Activated T-cell treated with anti-CD3 and anti-CD28 coated beads for 1 hour (primary cell): ENCODE measurements at regions not wholly inside any gene's neighbourhood (a gene's known extent, or its start where the extent isn't known, plus 50 kb on each side); places are given as distances from the start of the nearest gene placed in this dataset.
A peak's percentile ranks its signal among the peaks of the same experiment; 100 is the strongest.
"Not testable (repeated sequence)": the region's sequence is repeated elsewhere in the genome, so short reads cannot be mapped to it uniquely, and the experiment has no call there.

Source experiments
- DNase-seq: peaks from one replicate; pipeline ENCODE4 v3.0.0-alpha.2; 2020; ENCODE audit warnings: low read depth

DNA sequence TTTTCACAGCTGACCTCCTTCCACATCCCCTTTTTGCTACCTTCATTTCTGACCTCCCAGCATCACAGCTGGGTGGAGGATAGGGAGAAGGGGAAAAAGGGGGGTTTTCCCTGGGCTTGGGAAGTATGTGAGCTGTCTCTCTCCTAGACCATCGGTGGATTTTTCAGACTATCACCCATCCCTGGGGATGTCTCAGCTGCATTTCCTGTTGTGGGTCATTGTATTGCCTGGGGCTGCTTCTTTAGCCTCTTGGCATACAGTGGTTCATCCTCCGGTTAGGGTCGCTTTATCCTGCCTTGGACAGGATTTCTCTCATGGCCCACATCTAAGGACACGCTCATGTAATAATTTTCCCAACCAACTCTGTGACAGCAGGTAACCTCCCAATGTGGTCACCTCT lies 142.5 kb upstream of the ARG1 start:
- no peak for DNase-seq

DNA sequence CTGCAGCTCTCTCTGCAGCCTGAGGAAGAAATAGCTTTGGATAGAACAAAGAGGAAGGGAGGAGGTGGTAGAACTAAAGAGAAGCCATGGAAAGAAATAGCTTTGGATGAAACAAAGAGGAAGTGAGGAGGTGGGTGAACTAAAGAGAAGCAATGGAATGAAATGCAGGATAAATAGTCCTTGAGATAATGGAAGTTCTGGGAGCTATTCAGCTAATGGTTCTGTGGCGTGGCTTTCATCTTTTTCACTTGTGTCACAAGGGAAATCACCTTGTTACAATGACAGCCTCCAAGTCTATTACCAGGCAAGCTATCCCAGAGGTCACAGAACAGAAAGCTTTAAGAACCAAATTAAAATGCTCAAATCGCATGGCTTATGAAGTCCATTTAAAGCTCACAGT lies 141.3 kb upstream of the ARG1 start:
- no peak for DNase-seq

DNA sequence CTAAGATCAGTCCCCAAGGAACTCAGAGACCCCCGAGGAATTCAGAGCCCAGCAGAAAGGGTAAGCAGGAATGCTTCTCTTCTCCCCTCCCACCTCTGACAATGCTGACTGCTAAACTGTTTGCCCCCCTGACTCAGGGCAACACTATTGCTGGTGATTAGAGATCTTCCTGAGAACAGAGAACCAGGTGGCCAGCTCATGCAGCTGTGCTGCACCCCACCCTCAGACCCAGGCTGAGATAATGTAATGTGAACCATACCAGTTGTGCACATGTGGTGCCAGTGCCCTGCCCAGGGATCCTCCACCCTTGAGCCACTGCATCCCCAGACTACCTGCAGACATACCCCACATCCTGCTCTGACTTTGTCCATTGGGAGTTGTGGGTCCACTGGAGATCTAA lies 139.1 kb upstream of the ARG1 start:
- no peak for DNase-seq

DNA sequence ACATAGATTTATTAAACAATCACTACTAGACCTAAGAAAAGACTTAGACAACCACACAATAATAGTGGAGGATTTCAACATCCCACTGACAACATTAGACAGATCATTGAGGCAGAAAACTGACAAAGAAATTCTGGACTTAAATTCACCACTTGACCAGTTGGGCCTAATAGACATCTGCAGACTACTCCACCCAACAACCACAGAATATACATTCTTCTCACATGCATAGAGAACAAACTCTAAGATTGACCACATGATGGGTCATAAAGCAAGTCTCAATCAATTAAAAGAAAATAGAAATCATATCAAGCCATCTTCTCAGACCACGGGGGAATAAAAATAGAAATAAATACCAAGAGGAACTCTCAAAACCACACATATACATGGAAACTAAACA lies 136.7 kb upstream of the ARG1 start:
- DNase-seq: no peak

DNA sequence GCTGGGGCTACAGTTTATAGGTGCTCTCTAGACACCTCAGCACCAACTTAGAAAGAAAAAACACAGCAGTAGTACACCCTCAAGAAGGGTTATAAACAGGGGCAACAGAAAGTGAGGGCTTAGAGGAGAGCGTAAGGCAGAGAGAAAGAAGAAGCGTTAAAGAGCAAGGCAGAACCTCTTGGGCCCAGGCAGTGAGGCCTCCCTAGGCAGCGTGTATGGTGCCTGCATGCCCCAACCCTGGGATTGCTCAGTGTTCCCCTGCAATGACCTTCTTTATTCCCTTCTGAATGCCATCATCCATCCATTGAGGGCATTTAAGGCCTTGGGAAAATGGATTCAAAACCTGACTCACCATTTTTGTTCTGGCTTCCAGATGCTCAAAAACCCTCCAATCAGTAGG lies 130.0 kb upstream of the ARG1 start:
- DNase-seq: no peak

- peak; percentile 9 for DNase-seq
Measured at GRCh38 chr6:131443514-131443913, 129.5 kb upstream of the ARG1 start.

GRCh38 chr6:131445356-131445755 lies 127.7 kb upstream of the ARG1 start:
- not testable (repeated sequence) for DNase-seq

- no peak for DNase-seq
Measured at GRCh38 chr6:131450861-131451260, 122.2 kb upstream of the ARG1 start.

- DNase-seq: no peak
Measured at GRCh38 chr6:131451321-131452144, 121.5 kb upstream of the ARG1 start.

GRCh38 chr6:131453803-131454202 lies 119.2 kb upstream of the ARG1 start:
- DNase-seq: no peak

GRCh38 chr6:131456565-131456964 lies 116.5 kb upstream of the ARG1 start:
- DNase-seq: no peak

GRCh38 chr6:131459005-131459404 lies 114.0 kb upstream of the ARG1 start:
- DNase-seq: no peak

- no peak for DNase-seq
Measured at GRCh38 chr6:131460614-131461000, 112.4 kb upstream of the ARG1 start.

GRCh38 chr6:131469130-131469529 lies 103.9 kb upstream of the ARG1 start:
- DNase-seq: no peak

DNA sequence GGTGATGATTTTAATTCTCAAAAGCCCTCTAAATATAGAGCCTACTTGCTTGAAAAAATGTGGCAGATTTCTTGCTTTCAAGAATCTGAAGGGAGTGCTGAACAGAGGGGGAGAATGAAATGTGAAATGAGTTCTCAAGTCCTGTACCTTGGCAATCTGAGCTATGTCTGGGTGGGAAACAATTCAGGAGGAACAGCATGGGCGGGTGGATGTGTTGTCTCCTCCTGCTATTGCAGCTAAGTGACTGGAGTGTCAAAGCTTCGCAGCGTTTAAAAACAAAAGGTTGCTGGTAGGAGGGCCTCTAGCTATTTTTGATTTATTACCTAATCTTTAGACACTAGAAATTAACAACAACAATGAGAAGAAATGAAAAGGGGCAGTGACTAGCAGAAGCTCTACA lies 102.5 kb upstream of the ARG1 start:
- DNase-seq: no peak

GRCh38 chr6:131471331-131471730 lies 101.7 kb upstream of the ARG1 start:
- DNase-seq: no peak

- DNase-seq: not testable (repeated sequence)
Measured at GRCh38 chr6:131473303-131473702, 99.7 kb upstream of the ARG1 start.

DNA sequence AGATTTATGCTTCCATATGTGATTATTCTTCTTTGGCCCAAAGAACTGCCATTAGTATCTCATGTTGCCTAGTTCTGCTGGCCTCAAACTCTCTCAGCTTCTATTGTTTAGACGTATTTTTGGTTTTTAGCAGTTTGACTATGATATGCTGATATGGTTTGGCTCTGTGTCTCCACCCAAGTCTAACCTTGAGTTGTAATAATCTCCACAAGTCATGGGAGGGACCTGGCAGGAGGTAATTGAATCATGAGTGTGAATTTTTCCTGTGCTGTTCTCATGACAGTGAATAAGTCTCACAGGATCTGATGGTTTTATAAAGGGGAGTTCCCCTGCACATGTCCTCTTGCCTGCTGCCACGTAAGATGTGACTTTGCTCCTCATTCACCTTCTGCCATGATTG lies 96.7 kb upstream of the ARG1 start:
- no peak for DNase-seq

GRCh38 chr6:131478740-131479211 lies 94.2 kb upstream of the ARG1 start:
- not testable (repeated sequence) for DNase-seq

DNA sequence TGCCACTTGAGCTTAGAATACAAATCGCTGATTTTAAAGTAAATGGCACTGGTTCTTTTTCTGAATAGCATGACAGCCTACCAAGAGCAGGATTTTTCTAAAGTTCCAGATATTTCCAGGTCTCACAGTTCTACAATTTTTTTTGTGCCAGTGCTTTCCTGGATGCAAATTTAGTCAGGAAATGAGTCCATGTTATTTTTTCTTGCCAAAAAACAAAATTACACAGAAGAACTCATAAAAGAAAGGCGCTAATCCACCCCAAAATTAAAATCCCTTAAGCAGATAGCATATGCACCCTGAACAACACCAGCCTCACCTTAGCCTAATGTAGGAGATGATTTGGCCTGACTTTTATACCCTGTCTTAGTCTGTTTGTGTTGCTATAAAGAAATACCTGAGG lies 86.4 kb upstream of the ARG1 start:
- no peak for DNase-seq

DNA sequence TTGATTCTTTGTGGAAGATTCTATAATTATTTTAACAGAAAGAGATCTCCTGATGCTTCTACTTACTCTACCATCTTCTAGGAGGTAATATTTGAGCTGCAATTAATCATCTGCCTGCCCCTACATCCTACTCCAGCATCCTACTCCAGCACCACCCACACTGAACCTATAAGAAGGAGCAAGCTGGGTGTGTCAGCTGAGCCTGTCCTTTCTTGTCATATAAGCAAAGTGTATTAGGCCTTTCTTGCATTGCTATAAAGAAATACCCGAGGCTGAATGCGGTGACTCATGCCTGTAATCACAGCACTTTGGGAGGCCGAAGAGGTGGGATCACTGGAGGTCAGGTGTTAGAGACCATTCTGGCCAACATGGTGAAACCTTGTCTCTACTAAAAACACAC lies 84.2 kb upstream of the ARG1 start:
- no peak for DNase-seq

- no peak for DNase-seq
Measured at GRCh38 chr6:131490441-131490840, 82.6 kb upstream of the ARG1 start.

GRCh38 chr6:131492932-131493573 lies 80.0 kb upstream of the ARG1 start:
- no peak for DNase-seq

DNA sequence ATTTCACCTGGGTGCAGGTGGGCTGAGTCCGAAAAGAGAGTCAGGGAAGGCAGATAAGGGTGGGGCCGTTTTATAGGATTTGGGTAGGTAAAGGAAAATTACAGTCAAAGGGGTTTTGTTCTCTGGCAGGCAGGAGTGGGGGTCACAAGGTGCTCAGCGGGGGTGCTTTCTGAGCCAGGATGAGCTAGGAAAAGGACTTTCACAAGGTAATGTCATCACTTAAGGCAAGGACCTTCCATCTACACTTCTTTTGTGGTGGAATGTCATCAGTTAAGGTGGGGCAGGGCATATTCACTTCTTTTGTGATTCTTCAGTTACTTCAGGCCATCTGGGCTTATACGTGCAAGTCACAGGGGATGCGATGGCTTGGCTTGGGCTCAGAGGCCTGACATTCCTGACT lies 68.6 kb upstream of the ARG1 start:
- DNase-seq: not testable (repeated sequence)
